GM10248 (cell line): ENCODE measurements at regions not wholly inside any gene's neighbourhood (a gene's known extent, or its start where the extent isn't known, plus 50 kb on each side); places are given as distances from the start of the nearest gene placed in this dataset.

Source experiments
- CTCF ChIA-PET: fragments of 300-600 bp; sonication (Branson Sonifier 250); formaldehyde crosslinking; extraction: SDS; loops from one replicate; lab custom pipeline; 2021; ENCODE audit warnings: antibody characterized with exemption; lab: Yijun Ruan, JAX
- POLR2A ChIA-PET: fragments of 350-650 bp; sonication (Branson Sonifier 250); formaldehyde crosslinking; extraction: SDS; loops from one replicate; lab custom pipeline; 2020; ENCODE audit warnings: antibody characterized with exemption; lab: Yijun Ruan, JAX
- DNase-seq: peaks from one replicate; pipeline ENCODE4 v3.0.0; 2012; ENCODE audit errors: extremely low spot score
- TF ChIP-seq, protein P1 (sequence below): IDR thresholded peaks from 2 replicates; pipeline ENCODE4 v1.5.1; 2012; ENCODE audit warnings: mild to moderate bottlenecking, low read depth; ENCODE audit errors: extremely low read depth, missing control alignments, control extremely low read depth

DNA sequence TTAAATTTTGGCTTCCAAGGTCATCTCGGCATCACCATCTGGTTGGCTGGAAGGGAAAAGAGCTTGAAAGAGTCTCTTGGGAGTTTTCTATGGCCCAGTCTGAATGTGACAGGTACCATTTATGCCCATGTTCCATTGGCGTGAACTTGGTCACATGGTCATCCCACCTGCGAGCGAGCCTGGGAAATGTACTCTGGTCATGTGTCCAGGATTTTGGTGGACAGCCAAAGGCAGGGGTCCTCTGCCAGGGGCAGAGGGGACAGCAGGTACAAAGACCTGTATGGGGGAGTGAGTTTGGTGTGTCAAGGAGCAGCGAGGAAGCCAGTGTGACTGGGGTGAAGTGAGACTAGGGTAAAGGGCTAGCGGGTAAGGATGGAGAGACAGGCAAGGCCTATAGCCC, 112.6 kb downstream of the CDC5L start:
- ChIA-PET POLR2A (no interaction called here), CTCF (interaction anchor here (2.1 to 2.8 kb wide), 2 partner anchors 25 to 30 kb away, joined by 9 to 12 read pairs; no protein-coding TSS in a partner anchor)
- TF ChIP-seq, protein P1, sequence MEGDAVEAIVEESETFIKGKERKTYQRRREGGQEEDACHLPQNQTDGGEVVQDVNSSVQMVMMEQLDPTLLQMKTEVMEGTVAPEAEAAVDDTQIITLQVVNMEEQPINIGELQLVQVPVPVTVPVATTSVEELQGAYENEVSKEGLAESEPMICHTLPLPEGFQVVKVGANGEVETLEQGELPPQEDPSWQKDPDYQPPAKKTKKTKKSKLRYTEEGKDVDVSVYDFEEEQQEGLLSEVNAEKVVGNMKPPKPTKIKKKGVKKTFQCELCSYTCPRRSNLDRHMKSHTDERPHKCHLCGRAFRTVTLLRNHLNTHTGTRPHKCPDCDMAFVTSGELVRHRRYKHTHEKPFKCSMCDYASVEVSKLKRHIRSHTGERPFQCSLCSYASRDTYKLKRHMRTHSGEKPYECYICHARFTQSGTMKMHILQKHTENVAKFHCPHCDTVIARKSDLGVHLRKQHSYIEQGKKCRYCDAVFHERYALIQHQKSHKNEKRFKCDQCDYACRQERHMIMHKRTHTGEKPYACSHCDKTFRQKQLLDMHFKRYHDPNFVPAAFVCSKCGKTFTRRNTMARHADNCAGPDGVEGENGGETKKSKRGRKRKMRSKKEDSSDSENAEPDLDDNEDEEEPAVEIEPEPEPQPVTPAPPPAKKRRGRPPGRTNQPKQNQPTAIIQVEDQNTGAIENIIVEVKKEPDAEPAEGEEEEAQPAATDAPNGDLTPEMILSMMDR = no peak
- DNase-seq = no peak

DNA sequence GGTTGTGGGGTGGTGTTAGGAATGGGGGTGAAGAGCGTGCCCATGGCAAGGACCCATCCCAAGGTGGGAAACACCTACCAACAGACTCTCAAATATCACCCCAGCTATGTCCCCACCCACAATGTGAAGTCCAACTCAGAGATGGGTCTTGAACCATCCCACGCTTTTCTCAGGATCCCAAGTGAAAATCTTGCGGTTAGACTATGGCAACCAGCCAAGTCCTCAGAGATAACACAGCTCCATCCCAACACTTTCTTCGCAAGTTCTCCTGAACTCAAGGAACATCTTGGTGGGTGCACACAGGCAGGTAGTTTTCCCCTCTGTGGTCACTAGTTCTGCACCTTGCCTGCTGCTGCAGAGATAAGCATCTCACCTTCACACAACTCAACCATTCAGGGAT, 116.0 kb downstream of the CDC5L start:
- POLR2A ChIA-PET = no interaction called here
- no peak for DNase-seq
- TF ChIP-seq, protein P1 = no peak
- CTCF ChIA-PET = no interaction called here

DNA sequence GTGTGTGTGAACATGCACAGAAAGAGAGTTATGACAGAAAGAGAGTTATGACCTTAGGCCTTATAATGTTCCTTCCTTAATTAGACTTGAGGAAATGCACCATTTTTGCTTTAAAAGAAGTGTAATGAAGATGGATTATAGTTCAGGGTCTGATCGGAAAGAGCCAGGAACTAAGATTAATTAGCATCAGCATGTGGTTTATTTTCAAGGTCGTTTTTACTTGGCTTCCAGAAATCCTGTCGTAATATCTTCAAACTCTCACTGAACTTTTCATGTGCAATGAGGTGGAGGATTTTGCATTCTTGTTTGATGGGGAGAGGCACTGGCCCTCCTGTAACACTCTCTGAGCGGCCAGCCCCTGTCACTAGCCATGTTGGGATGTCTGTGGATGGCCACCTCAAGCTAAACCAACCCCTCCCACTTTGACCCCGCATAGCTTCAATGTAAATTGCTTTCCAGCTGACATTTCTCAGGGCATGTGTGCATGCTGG, 116.8 kb downstream of the CDC5L start:
- TF ChIP-seq, protein P1 = no peak
- DNase-seq = no peak
- ChIA-PET CTCF (interaction anchor here (0.7 kb wide), 1 partner anchor 29 kb away, joined by 3 read pairs; no protein-coding TSS in a partner anchor), POLR2A (no interaction called here)

DNA sequence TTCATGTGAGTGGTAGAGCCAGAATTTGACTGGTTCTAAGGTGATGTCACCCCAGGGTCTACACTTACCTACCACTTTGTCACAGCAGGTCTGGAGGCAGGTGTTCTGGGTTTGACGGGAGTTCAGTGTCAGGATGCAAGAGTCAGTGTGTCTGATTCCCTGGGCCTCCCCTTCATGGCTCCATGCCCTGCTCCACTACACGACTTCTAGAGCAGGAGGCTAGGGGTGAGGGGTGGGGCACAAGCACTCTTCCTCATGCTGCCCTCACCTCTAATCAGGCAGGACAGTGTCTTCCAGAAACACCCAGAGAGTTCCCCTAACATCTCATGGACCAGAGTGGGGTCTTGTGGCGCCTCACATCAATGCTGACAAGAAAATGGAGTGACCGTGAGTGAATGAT, 118.2 kb downstream of the CDC5L start:
- ChIA-PET POLR2A (no interaction called here), CTCF (no interaction called here)
- TF ChIP-seq, protein P1 = no peak
- no peak for DNase-seq

DNA sequence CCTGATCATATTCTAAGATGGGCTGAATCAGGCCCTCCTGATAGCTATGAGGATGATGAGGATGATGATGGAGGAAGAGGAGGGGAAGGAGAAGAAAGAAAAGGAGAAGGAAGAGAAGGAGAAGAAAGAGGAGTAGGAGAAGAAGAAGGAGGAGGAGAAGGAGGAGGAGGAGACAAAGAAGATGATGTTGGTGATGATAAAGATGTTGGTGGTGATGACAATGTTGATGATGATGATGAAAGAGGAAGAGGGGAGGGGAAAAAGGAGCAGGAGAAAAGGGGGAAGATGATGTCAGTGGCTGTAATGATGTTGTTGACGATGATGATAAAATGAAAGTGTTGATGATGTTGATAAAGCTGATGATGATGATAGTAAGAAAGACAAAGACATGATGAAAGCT, 119.5 kb downstream of the CDC5L start:
- DNase-seq = no peak
- POLR2A ChIA-PET = no interaction called here
- TF ChIP-seq, protein P1 = no peak
- CTCF ChIA-PET = interaction anchor here (1.5 kb wide), 2 partner anchors 20 to 31 kb away, joined by 3 to 7 read pairs; no protein-coding TSS in a partner anchor

DNA sequence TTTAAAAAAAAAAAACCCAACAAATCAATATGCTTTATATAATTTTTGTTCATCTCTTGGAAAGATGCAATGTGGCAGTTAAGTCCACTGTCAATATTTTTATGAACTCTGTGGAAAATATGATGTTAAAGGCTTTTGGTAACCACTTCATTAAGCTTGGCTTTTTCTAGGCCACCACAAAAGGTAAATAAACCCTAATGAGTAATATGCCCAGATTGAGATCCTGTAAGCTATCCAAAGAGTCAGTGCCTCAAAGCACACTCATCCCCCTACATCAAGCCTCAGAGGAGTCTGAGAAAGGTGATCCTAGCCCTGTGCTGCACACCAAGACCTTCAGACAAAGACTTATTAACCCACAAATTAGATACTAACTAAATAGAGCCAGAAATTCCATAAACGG, 121.1 kb downstream of the CDC5L start:
- TF ChIP-seq, protein P1 = no peak
- CTCF ChIA-PET = interaction anchor here (0.6 kb wide), 1 partner anchor 32 kb away, joined by 3 read pairs; no protein-coding TSS in a partner anchor
- no peak for DNase-seq
- POLR2A ChIA-PET = no interaction called here
